SHP77 (cell line): ENCODE measurements at regions not wholly inside any gene's neighbourhood (a gene's known extent, or its start where the extent isn't known, plus 50 kb on each side); places are given as distances from the start of the nearest gene placed in this dataset.
"Not testable (repeated sequence)": the region's sequence is repeated elsewhere in the genome, so short reads cannot be mapped to it uniquely, and the experiment has no call there.

Source experiments
- DNase-seq, 2 experiments: peaks; one replicate each; lab custom pipeline; 2025; lab: John Stamatoyannopoulos, UW

DNA sequence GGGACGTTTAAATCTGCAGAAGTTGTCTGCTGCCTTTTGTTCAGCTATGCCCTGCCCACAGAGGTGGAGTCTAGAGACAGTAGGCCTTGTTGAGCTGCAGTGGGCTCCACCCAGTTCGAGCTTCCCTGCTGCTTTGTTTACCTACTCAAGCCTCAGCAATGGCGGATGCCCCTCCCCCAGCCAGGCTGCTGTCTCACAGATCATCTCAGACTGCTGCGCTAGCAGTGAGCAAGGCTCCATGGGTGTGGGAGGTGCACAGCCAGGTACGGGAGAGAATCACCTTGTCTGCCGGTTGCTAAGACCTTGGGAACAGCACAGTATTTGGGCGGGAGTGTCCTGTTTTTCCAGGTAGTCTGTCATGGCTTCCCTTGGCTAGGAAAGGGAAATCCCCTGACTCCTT lies 114.3 kb upstream of the PALM2AKAP2 start:
- DNase-seq = not testable (repeated sequence)

GRCh38 chr9:109681301-109681700 lies 98.7 kb upstream of the PALM2AKAP2 start:
- no peak for DNase-seq

DNA sequence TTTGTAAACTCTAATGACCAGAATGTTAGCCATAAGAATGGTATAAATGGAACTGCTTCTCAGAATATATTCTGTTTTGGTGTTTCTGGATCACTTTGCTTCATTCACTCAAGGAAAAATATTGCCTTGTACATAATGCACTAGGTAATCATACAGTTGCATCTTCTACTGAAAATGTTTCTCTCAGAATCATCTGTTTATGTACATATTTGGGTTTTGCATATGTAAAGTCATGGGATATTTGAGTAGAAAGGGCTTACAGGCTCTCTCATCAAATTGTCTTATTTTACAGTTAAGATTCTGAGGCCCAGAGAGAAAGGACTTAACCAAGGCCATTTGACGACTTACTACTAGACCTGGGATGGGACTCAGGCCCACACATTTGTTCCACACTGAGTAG lies 97.8 kb upstream of the PALM2AKAP2 start:
- DNase-seq = no peak

DNA sequence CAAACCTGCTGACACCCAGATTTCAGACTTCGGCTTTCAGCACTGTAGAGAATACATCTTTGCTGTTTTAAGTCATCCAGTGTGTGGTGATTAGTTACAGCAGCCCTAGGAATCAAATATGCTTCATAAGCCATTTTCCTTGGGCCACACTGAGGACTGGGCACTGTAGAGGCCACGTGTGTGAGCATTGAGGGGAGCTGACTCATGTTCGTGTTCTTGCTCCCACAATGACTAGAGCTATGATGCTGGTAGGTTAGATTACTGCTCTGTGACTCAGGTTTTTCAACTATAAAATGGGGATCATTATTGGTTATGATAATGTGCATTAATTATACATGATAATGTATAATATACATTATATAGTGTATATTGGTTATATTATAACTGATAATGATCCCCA lies 96.5 kb upstream of the PALM2AKAP2 start:
- DNase-seq = no peak

DNA sequence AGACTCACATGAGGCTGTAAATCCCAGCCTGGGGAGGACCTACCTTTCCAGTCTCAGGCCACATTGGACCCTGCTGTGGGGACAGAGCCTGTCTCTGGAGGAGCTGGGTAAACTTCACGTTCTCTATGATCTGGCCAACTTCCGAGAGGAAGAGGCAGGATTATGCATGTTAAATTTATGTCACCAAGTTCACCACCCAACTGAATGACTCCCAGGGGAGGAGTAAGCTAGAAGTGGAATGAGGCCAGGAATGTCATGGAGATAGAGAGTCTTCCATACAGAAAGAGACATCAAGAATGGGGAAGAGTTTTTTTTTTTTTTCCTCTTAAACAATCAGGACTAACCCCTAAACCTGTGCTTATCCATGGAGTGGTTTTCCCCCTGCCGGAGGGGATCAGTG lies 90.3 kb upstream of the PALM2AKAP2 start:
- no peak for DNase-seq

- DNase-seq = no peak
These were observed 81.0 kb upstream of the PALM2AKAP2 start for GRCh38 chr9:109699019-109699418.

- DNase-seq = no peak
These were observed 75.5 kb upstream of the PALM2AKAP2 start for GRCh38 chr9:109704546-109704945.

GRCh38 chr9:109705515-109705914 lies 74.5 kb upstream of the PALM2AKAP2 start:
- no peak for DNase-seq

DNA sequence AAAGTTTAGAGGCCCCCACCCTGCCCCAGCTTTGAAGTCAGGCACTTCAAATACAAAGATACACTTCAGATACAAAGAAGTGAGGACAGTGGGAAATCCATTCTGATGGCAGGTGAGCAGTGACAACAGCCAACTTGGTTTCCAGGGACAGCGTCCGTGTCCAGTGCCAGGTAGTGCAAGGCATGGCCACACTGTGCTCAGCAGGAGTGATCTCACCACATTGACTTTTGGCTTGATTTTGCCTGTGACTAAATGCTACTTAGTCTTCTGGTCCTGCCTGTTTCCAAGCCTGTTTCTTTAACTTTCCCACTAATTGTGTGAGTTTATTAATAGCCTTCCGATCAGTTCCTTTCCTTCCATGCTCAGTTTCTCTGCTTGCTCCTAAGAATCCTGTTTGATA lies 72.6 kb upstream of the PALM2AKAP2 start:
- no peak for DNase-seq

- no peak for DNase-seq
These were observed 71.5 kb upstream of the PALM2AKAP2 start for GRCh38 chr9:109708451-109708945.

DNA sequence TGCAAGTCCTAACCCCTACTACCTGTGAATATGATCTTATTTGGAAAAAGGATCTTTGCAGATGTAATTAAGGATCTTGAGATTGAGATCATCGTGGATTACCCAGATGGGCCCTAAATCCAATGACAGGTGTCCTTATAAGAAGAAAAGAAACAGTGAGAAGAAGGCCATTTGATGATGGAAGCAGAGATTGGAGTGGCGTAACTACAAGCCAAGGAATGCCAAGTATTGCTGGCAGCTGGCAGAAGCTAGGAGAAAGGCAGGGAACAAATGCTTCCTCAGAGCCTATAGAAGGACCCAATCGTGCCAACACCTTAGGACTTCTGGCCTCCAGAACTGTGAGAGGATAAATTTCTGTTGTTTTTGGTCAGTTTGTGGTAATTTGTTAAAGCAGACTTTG lies 70.1 kb upstream of the PALM2AKAP2 start:
- no peak for DNase-seq

DNA sequence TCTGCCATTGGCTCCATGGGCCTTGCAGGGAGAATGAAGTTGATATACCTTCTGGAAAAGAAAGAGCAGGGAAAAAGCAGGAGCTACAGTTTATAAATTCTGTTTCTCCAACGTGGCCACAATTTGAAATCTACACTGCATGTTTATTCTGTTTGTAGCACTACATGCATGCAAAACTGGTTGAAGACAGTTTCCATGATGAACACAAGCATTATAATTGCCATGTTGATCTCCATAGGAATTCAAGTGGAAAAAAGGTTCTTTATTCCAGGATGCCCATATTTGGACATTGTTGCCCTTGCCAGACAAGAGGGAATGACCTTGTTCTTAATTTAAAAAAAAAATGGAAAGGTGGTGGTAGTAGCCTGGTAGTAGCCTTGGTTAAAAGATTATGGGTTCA lies 69.2 kb upstream of the PALM2AKAP2 start:
- DNase-seq = no peak

DNA sequence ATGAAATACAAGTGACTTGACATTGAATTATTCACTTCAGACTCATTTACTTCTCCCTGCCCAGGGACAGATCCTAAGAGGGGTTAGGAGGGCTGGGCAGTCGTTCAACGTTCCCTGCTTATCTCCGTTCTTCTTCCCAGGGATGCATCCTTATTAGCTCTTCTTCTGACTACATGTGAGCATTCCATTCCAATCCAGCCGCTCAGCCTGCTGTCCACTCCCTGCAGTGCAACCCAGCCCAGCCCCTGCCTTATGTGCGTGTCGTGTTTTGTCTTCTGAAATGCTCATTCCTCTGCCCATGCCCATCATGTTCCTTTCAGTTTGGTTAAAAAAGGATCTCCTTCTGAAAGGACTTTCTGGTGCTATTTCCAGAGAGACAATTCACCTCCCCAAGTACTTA lies 64.7 kb upstream of the PALM2AKAP2 start:
- DNase-seq = no peak

- no peak for DNase-seq
These were observed 63.4 kb upstream of the PALM2AKAP2 start for GRCh38 chr9:109716631-109717030.

- DNase-seq = no peak
These were observed 62.7 kb upstream of the PALM2AKAP2 start for GRCh38 chr9:109717342-109717741.

DNA sequence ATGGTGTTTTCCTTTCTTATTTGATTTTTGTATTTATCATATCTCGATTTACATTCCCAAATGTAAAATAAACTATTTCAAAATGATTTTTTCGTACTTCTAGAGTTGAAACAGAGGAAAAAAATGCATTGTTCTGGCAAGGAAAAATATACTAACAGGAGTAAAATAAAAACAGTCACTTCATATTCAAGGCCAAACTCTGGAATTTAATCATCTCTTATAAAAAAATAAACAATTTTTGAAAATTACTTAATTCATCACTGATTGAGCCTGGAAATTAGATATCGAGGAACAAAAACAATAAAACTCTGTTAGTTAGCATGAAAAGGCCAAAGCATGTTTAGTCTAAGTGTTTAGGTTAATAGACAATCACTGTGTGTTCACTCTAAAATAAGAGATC lies 61.1 kb upstream of the PALM2AKAP2 start:
- no peak for DNase-seq

GRCh38 chr9:109721001-109721400 lies 59.0 kb upstream of the PALM2AKAP2 start:
- DNase-seq = no peak

DNA sequence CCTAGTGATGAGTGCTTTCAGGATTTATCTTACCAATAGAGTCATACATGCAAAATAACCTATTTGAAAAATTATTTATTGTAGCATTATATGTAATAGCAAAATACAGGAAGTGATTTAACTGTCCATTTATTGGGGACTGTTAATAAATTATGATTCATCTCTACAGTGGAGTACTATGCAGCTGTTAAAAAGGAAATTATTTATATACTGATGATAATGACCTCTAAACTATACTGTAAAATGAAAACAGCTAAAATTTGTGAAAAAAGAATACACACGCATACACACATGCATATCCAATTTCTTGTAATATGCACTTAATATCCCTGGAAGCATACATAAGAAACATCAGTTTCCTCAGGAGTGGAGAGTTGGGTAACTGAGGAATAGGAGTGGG lies 58.0 kb upstream of the PALM2AKAP2 start:
- DNase-seq = no peak

- DNase-seq = no peak
These were observed 56.2 kb upstream of the PALM2AKAP2 start for GRCh38 chr9:109723781-109724180.

- DNase-seq = no peak
These were observed 54.5 kb upstream of the PALM2AKAP2 start for GRCh38 chr9:109725460-109725859.

DNA sequence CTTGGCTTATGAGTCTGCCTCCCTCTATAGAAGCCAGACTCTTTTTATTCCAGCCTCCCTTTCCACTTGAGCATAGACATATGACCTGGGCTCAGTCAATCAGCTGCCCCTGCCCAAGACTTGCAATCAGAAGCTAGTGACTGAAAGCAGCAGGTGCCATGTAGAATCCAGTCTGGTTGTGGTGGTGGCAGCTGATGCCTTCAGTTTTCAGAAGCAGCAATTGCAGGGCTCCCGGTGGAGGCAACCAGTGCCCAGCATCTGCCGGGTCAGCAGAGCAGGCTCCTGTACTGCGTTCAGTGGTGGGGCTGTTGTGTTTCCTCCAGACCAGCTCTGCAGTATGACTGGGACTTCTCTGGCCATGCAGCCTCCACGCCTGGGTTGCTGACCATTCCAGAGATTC lies 53.9 kb upstream of the PALM2AKAP2 start:
- DNase-seq = no peak

GRCh38 chr9:109728686-109729300 lies 51.2 kb upstream of the PALM2AKAP2 start:
- no peak for DNase-seq

GRCh38 chr9:109729513-109729912 lies 50.5 kb upstream of the PALM2AKAP2 start:
- DNase-seq = no peak
